CD4-positive, alpha-beta T cell treated with Interleukin-12 subunit alpha and Interleukin-12 subunit beta, for 1 hour (primary cell): ENCODE measurements at regions not wholly inside any gene's neighbourhood (a gene's known extent, or its start where the extent isn't known, plus 50 kb on each side); places are given as distances from the start of the nearest gene placed in this dataset.

ENCODE experiments used
- DNase-seq: peaks from one replicate; pipeline ENCODE4 v3.0.0-alpha.2; 2020

DNA sequence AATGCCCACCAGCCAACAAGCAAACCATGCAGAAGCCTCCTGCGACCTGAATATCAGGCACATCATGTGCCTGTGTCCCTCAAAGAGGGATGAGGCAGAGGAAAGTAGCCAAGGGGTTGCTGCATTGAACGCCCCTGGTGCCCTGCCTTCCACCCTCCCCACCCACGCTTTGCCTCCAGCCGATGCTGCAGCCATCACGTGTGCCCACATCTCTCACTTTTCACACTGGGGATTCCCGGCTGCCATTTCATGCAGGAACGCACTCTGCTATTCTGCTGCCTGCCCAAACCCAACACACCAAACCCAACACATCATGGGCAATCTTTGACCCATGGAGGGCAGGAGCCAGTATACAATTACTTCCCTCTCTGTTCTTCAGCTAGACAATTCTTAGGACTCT, 462.2 kb upstream of the PROK2 start:
- DNase-seq, result no peak

DNA sequence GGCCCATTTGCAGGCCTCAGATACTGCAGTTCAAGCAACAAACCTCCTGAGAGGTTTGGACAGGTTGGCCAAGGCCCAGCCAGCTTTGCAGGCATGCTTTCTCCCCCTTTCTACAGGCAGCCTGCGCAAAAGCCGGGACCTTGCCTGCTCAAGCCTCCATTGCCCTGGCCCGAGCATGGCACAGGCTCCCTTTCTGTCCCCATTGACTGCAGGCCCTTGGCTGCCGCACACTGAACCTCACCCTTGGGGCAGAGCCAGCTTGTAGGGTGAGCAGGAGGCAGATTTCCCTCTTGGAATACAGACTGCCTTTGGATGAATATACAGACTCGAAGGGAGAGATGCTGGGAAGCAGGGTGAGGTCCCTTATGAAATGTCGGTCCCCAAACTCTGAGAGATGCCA, 461.7 kb upstream of the PROK2 start:
- no peak for DNase-seq

DNA sequence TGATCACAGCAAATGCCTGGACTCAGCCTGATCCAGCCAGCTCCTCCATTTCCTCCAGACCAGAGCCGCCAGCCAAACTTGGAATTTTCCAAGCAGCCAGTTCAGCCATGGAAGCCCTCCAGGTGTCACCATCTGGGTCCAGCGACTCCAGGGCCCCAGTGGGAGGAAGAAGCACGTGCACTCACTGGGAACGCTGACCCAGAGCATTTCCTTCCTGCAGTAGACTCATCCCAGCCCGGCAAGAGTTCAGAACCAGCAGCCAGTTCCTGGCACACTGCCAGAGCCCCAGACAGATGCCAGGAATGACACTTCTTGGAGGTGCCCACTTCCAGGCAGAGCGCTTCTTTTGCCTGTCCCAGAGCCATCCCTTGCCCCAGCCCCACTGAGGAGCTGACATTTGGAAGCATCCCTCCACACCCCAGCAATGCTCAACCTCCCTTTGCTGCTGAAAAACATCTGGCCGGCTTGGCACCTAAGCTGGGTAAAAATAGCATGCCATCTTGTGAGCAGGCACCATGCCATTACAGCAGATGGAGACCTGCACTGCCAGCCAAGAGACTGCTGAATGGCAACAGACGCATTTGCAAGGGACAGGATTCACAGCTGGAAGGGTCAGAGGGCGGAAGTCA, 460.3 kb upstream of the PROK2 start:
- no peak for DNase-seq

DNA sequence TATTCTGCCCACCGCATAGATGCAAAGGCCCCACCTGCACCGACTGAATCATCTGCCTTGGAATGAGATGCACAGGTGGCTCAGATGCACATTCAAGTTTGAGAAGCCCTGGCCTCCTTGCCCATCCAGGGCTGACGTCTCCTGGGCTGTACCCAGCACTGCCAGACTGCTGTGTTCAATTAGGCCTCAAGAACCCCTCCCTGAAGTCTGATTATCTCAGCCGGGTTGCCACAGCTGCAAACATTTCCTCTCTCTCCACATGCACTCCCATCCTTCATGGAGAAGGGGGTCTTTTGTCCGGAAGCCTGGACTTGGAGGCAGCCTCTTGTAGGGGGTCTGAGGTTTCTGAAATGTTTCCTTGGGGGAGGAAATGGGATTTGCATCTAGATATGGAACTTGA, 459.4 kb upstream of the PROK2 start:
- DNase-seq, result no peak

DNA sequence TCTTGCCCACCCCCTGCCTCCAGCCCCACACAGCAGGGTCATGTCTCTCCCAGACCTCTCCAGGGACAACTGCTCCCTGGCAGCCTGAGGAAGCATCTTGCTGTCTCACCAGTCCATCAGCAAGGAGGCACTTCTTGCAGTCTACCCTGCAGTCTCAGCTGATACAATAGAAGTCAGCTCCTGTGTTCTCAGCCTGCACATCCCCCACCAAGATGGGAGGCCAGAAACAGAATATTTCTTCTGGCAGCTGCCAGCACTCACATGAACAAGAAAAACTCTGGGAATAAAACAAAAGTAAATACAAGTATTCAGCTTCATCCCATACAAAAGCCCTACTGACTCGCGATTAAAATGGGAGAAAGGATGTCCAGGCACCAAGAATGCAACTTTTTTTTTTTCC, 457.4 kb upstream of the PROK2 start:
- DNase-seq, result no peak

DNA sequence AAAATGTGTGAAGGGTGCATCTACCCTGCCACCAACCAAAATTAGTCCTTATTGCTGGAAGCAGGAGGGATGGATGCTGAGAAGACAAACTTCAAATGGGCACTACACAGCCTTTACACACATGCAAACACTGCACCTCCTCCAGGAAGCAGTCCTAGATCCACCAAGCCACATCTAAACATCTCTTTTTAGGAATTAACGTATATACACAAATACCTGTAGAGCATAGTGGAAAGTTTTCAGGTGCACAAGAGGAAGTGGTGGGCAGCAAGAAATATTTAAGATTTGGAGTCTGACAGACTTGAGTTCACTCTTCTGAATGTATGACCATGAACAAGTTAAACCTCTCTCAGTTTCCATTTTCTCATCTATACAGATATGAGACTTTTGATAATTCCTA, 456.6 kb upstream of the PROK2 start:
- no peak for DNase-seq

DNA sequence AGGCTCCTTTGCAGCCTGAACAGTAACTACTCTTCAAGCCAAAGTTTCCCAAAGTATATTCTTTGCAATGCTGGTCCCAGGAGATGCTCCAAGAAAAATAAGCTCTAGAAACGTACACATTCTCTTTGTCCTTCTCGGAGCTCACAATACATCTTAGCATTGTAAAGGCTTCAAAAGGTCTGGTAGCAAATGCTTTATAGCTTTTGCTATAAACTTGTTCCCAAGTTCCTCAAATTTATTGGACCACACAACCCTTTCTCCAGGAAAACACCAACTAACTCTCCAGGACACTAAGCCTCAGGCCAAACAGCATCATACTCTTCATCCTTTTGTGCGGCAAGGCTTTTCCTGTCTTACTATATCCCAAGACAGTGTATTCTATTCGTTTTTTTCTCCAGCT, 455.6 kb upstream of the PROK2 start:
- DNase-seq, result no peak

DNA sequence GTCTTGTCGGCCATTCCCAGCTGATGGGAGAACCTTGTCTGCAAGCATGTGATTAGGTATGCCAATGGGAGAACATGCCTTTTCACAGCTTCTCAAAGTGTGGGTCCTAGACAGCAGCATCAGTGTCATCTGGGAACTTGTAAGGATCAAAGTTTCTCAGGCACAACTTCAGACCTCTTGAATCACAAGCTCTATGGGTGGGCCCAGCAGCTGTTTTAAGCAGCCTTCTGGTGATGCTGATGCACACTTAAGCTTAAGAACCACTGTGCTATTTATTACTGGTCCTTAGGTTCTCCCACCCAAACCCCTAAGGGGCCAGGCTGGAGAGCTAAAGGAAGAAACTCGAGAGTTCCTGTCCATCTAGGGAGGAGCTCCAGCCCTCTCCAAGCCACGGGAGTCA, 453.9 kb upstream of the PROK2 start:
- no peak for DNase-seq

DNA sequence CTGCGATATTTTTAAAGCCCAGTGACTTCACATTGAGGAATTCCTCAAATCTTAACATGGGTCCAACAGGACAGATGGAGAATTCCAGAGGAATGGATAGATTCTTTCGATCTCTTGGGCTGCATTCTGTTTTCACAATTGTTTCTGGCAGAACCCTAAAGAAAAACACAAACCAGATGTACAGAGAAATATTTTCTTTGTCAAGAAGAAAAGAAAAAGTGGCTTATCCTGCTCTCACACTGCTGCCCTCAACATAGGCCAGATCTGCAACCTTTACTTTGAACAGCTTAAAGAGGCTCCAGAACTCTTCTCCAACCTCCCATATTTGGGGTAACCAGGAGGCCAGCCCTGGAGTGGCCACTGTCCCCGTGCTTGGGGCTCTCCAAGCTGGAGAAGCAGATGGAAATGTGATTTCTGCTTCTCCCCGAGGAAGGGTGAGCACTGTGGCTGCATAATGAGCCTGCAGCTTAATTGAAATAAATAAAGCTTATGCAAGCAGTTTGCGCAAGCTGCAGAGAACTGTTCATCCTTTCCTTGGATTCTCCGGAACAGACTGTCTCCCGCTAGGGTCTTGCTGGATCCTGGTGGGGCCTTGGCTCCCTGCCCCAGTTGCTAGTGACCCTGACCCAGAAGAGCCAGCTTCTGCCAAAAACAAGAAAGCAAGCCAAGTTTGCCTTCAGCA, 453.2 kb upstream of the PROK2 start:
- no peak for DNase-seq

DNA sequence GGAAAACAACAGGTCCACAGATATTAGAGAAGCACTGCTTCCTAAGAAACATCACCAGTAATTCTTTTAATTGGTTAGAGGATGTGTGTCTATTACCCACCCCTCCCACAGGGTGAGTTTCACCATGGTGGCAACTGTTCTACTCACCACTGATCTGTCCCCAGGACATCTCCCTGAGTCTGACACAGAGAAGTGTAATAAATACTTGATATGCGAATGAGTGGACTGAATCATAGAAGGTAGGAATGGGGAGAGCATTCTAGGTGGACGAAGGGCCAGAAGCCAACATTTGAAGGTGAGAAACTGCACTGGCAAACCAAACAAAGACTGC, 452.7 kb upstream of the PROK2 start:
- DNase-seq, result no peak

DNA sequence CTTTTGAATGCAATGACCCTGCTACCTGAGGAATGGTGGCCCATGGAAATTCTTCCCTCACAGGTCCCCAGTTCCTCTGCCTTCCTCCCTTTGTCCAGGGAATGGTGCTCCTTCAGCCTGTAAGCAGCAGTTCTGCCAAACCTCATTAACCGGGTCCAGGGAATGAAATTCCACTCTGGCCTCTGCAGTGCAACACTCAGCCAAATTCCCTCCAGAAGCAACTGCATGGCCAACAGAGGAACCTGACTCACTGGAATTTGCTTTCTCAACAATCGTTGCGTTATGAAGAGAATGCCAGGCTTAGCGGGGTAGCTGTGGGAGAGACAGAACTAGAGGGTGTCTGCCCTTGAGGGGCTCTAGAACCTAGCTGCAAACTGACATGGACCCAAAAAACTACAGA, 449.4 kb upstream of the PROK2 start:
- no peak for DNase-seq

DNA sequence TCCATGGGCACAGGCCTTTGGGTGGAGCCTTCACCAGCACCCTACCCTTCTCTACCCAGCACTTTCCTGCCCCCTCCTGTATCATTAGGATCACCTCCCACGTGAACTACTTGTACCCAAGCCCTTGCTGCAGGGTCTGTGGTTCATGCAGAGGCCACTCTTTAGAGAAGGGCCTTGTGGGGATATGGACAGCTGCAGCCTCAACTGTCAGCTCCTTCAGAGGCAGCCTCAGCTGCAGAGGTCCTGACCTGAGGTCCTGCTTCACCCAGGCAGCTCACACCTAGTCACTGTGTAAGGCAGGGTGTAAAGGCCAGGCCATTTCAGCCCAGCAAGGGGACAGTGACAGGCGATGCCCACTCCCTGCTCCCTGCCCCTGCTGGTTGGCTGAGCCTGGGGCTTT, 448.6 kb upstream of the PROK2 start:
- DNase-seq, result no peak

DNA sequence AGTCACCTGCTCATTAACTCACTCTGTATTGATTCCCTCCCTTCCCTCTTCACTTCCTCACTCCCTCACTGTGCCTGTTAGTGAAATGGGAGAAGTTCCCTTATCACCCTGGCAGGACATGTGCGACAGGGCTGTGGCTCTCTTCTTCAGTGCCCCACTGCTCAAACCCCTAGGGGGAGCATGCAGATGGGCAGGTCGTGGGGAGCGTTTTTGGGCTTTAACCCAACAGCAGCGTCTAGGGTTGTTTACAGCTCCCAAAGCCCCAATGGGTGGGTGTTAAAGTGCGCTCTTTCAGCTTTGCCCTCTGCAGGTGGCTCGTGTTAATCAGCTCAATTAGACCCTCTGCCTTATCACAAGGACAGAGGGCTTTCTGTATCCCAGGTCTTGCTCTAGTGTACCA, 447.8 kb upstream of the PROK2 start:
- DNase-seq, result no peak

DNA sequence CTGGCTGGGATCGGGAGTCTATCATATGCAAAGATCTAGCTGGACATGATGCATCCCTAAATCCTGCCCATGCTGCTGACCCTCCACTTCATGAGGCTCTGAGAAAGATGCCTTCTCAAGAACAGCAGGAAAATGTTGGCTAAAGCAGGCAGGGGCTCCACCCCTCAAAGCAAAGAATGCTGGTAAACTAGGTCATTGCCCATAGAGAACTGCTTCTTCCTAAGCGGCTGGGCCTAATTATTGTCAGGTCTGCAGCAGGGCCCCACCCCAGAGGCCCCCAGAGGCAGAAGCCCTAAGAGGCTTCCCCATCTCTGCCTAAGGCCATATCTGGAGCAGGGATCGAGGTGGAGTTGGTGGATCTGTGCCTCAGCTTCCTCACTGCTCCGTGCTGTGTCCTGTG, 447.4 kb upstream of the PROK2 start:
- no peak for DNase-seq

DNA sequence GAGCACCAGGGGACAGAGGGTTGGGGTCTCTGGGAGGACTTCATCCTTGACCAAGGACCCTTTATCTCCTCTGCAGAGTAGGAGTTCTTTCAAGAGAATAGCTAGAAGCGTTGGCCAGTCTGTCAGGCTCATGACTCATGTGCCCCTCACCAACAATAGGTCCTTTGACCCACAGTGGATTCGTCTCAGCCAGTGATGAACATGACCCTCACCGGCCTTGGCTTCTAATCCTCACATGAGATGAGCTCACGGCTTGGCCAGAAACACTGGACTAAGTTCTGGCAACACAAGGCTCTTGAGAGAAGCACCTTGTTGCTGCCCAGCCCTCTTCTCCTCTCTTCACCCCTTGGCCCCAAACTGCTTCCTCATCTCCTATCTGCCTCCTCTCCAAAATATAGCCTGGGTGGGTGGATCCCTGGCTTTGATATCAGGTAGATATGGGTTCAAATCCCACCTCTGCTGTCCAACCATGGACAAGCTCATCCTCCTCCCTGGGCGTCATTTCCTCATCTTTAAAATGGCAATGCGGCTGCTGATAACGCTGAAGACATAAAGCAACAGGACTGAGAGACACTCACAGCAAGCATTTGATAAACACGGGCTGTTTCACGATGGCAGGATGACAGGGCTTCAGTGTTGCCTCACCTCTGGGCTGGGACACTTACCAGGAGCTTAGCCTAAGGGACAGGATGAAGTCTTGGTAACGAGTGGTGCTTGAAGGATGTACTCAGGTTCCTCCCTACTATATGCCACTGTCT, 446.7 kb upstream of the PROK2 start:
- no peak for DNase-seq

DNA sequence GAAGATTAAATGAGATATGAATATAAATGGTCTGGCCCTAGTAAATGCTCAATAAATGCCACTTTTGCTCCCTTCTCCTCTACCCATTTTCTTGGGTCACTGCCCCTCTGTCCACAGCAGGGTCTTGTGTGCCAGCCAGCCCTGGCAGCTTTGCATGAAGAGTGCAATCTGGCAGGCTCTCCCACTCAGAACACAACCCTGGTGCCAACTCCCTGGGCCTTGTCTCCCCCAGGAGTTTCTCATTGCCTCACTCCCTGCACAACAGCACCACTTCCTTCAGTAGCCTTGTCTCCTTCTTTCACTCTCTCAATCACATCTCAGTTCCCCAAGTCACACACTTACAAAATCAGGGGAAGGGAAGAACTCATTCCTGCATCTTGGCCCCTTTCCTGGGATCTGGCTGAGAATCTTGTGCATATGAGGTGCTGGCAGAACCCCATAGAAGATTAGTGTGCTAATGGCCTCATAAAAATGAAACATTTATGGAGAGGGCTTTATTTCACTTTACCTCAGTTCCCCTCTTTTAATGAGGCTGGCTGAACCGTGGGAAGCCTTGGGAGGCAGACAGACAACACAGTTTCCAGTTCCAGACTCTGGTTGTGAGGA, 445.9 kb upstream of the PROK2 start:
- DNase-seq, result no peak

DNA sequence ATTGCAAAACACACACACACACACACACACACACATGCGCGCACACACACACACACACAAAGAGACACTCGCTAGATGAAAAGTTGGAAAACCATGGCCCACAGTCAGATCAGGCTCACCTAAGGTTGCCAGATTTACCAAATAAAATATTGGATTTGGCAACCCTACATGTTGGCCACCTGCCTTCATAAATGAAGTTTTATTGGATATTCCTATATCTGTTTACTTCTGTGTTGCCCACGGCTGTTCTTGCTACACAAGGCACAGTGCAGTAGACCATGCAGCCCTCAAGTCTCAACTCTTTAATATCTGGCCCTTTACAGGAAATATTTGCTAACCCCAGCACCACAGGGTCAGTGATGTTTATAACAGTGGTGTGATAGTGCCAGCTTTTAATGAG, 445.0 kb upstream of the PROK2 start:
- DNase-seq, result no peak

DNA sequence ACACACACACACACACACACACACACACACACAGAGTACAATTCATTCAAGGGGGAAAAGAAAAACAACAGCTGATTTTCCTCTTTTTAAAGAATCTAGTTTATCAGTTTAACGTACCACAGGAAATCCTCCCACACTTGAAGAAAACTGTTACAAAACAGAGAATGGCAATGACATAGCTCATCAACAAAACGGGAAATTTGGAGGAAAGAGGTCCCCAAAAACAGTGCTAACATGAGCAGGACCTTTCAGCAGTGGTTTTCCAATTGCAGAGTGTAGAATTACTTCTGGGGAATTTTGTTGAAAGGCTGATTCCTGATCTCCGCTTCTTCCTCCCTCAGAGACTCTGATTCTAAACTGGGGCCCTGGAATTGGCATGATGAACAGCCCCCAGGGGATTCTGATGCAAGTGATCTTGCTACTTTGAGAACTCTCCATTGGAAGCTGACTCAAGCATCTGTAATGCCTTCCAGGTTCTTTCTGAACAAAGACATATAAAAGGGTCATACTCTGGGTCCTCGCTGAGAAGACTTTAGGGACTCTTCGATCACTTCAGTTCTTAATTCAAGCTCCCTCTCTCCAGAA, 442.6 kb upstream of the PROK2 start:
- no peak for DNase-seq

DNA sequence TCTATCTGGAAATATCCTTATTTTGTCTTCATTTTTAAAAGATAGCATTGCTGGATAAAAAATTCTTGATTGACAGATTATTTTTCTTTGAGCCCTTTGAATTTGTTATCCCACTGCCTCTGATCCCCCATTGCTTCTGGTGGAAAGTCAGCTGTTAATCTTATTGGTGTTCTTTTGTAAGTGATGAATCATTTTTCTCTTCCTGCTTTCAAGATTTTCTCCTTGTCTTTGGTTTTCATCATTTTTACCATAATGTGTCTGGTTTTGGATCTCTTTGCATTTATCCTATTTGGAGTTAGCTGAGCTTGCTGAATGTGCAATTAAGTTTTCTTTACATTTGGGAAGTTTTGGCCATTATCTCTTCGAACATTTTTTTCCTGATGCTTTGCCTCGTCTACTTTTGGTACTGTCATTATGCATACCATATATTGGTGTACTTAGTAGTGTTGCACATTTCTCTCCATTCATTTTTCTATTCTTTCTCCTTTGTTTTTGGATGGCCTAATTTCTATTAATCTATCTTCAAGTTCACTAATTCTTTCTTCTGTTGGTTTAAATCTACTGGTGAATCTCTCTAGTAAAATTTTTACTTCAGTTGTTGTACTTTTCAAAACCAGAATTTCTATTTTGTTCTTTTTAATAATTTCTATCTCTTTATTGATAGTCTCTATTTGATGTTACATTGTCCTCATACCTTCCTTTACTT, 440.0 kb upstream of the PROK2 start:
- DNase-seq, result no peak

DNA sequence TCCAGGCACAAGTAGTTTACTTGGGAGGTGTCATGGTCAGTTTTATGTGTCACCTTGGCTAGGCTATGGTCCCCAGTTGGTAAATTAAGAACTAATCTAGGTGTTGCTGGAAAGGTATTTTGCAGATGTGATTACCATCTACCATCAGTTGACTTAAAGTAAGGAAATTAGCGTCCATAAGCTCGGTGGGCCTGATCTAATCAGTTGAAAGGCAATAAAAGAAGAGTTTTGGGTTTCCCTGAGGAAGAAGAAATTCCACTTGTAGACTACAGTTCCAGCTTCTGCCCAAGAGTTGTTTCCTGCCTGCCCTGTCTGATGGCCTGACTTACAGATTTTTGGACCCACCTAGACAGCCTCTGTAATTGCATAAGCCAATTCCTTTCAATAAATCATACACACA, 438.7 kb upstream of the PROK2 start:
- DNase-seq, result no peak

DNA sequence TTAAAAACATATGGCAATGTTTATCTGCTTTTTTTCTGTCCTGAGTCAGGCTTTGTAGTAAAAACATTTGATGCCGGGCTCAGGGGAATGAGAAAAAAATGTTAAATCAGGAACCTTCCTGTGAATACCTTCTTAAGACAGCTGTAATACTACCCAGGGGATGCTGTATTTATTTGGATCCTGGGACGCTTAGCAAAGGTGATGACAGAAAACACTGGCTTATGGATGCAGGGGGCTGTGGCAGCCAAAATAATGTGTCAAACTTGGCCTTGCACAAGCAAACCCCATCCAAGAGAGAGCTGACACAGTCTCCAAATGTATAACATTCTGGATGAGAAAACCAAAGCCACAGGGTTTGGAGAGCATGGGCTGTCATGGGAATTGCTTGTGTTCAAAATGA, 438.2 kb upstream of the PROK2 start:
- DNase-seq, result no peak

DNA sequence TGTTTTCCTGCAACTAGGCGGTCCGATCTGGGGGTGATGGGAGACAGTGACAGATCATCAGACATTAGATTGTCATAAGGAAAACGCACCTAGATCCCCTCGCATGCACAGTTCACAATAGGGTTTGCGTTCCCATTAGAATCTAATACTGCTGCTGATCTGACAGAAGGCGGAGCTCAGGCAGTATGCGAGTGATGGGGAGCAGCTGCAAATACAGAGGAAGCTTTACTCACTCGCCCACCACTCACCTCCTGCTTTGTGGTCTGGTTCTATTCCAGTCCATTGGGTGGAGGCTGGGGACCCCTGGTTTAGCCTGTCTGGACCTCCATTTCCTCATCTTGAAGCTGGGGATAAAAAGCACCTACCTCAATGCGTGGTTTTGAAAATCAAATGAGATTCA, 437.5 kb upstream of the PROK2 start:
- DNase-seq, result no peak

DNA sequence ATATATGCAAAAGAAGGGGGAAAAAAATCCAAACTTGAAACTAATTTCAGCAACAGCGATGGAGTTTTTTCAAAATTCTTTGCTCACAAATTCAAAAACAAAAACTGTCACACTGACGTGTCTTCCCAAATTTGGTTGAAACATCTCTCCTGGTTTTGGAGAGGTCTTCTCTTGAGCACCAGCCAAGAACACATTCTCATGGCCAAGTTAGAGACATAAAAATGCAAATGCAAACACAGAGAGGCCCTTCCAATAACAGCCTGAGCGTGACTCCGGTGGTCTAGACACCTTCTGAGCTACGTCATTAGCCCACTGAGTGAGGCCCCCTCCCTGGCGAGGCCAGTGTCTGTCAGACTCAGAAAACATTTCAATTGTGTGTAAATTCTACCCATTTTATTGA, 436.0 kb upstream of the PROK2 start:
- no peak for DNase-seq
